NCI-H526 treated with DMSO at 0.1 percent for 48 hours (cell line): ENCODE measurements at regions not wholly inside any gene's neighbourhood (a gene's known extent, or its start where the extent isn't known, plus 50 kb on each side); places are given as distances from the start of the nearest gene placed in this dataset.

Experiments
- DNase-seq: peaks from one replicate; lab custom pipeline; 2025; lab: John Stamatoyannopoulos, UW

- DNase-seq: no peak
Measured at GRCh38 chr4:110886856-110887255, 264.0 kb upstream of the PITX2 start.

GRCh38 chr4:110897784-110898183, 274.9 kb upstream of the PITX2 start:
- DNase-seq: no peak

GRCh38 chr4:110898290-110898689, 275.4 kb upstream of the PITX2 start:
- DNase-seq: no peak

- no peak for DNase-seq
Measured at GRCh38 chr4:110900213-110900769, 277.4 kb upstream of the PITX2 start.

- no peak for DNase-seq
Measured at GRCh38 chr4:110902500-110902899, 279.6 kb upstream of the PITX2 start.

GRCh38 chr4:110904435-110905065, 281.7 kb upstream of the PITX2 start:
- DNase-seq: no peak

- DNase-seq: no peak
Measured at GRCh38 chr4:110905367-110905766, 282.5 kb upstream of the PITX2 start.

GRCh38 chr4:110907801-110908313, 285.0 kb upstream of the PITX2 start:
- no peak for DNase-seq

GRCh38 chr4:110914791-110915190, 291.9 kb upstream of the PITX2 start:
- DNase-seq: no peak

GRCh38 chr4:110915301-110915700, 292.4 kb upstream of the PITX2 start:
- no peak for DNase-seq

- no peak for DNase-seq
Measured at GRCh38 chr4:110916505-110916904, 293.6 kb upstream of the PITX2 start.

- DNase-seq: no peak
Measured at GRCh38 chr4:110917835-110918234, 295.0 kb upstream of the PITX2 start.

GRCh38 chr4:110920990-110921389, 298.1 kb upstream of the PITX2 start:
- DNase-seq: no peak

GRCh38 chr4:110924761-110925160, 301.9 kb upstream of the PITX2 start:
- DNase-seq: no peak

- no peak for DNase-seq
Measured at GRCh38 chr4:110926841-110927400, 304.0 kb upstream of the PITX2 start.

- no peak for DNase-seq
Measured at GRCh38 chr4:110933341-110933740, 310.5 kb upstream of the PITX2 start.

GRCh38 chr4:110944501-110944900, 321.6 kb upstream of the PITX2 start:
- no peak for DNase-seq

GRCh38 chr4:110945600-110945999, 322.7 kb upstream of the PITX2 start:
- no peak for DNase-seq

- DNase-seq: no peak
Measured at GRCh38 chr4:110949542-110949941, 326.7 kb upstream of the PITX2 start.

- no peak for DNase-seq
Measured at GRCh38 chr4:110950731-110951130, 327.9 kb upstream of the PITX2 start.

GRCh38 chr4:110953191-110953590, 330.3 kb upstream of the PITX2 start:
- DNase-seq: no peak

GRCh38 chr4:110953898-110954297, 331.0 kb upstream of the PITX2 start:
- no peak for DNase-seq

GRCh38 chr4:110955748-110956147, 332.9 kb upstream of the PITX2 start:
- DNase-seq: no peak
